ENCODE measurements at regions not wholly inside any gene's neighbourhood (a gene's known extent, or its start where the extent isn't known, plus 50 kb on each side); places are given as distances from the start of the nearest gene placed in this dataset.

- Histone ChIP-seq H3K36me3 (no peaks in the 10 kb centered on the region), H3K4me3 (no peak overlapping the region), H3K27me3 (no peaks in the 10 kb centered on the region), H3K27ac (no peak overlapping the region), H3K4me1 (no peaks in the 10 kb centered on the region), H3K9me3 (no peaks in the 10 kb centered on the region)
- intact Hi-C loops (cut with DNase I): no loop called here
- TF ChIP-seq CTCF (IDR thresholded peaks at IDR 0.05): no peak
- DNase-seq (ENCODE audit: low spot score in 2 of 2): no peak
Observed at GRCh38 chr7:113784316-113784715, 134.5 kb downstream of the PPP1R3A start.

DNA sequence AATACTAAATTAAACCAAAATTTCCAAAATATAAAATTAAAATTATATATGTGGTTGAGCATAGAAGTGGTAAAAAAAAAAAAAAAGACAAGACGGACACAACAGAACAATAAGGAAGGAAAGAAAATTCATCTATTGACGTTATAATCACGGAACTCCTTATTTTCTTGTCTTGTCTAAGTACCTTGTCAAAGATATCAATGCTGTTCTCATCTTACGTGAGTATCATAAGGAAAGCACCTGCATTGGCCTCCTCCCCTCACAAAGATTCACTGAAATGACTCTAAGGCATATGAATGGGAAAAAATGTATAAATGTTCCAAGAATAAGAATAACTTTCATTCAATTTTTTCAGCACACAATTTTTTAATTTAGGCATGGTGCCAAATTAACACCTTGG, 135.4 kb downstream of the PPP1R3A start:
- Histone ChIP-seq H3K9me3 (no peaks in the 10 kb centered on the region), H3K36me3 (no peaks in the 10 kb centered on the region), H3K27ac (no peak overlapping the region), H3K4me1 (no peaks in the 10 kb centered on the region), H3K4me3 (no peak overlapping the region), H3K27me3 (no peaks in the 10 kb centered on the region)
- intact Hi-C loops (cut with DNase I): no loop called here
- TF ChIP-seq CTCF (IDR thresholded peaks at IDR 0.05): no peak
- no peak for DNase-seq (ENCODE audit: low spot score in 2 of 2)

GRCh38 chr7:113775804-113776203, 143.0 kb downstream of the PPP1R3A start:
- H3K4me1 ChIP-seq: peaks cover 0 to 2% of the 10 kb centered on the region in 2 donors
- DNase-seq (ENCODE audit: low spot score in 2 of 2): no peak
- no peaks in the 10 kb centered on the region for H3K9me3 ChIP-seq
- TF ChIP-seq CTCF (IDR thresholded peaks at IDR 0.05): no peak
- H3K27me3 ChIP-seq: no peaks in the 10 kb centered on the region
- H3K27ac ChIP-seq: no peak overlapping the region
- H3K4me3 ChIP-seq: no peak overlapping the region
- intact Hi-C loops (cut with DNase I): no loop called here
- H3K36me3 ChIP-seq: no peaks in the 10 kb centered on the region

DNA sequence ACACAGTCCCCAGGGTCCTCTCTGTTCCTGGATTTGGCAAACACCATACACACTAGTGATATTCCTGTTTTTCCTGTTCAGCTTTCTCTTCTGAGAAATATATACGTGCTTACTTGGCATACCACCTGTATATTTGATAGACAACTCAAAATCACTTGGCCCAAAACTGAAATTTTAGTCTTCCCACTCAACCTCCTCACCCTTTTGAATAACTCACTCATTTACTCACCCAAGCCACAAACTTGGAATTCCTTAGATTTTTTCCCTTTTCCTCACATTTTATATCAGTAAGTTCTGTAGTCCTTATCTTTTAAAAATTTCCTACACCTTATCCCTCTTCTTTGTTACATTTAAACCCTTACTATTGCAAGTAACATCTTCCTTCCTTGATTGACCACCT, 143.4 kb downstream of the PPP1R3A start:
- Histone ChIP-seq H3K27ac (no peak overlapping the region), H3K27me3 (no peaks in the 10 kb centered on the region), H3K4me3 (no peak overlapping the region), H3K36me3 (no peaks in the 10 kb centered on the region), H3K9me3 (no peaks in the 10 kb centered on the region), H3K4me1 (peaks cover 0 to 2% of the 10 kb centered on the region in 2 donors)
- no peak for TF ChIP-seq CTCF (IDR thresholded peaks at IDR 0.05)
- intact Hi-C loops (cut with DNase I): no loop called here
- DNase-seq (ENCODE audit: low spot score in 2 of 2): no peak

DNA sequence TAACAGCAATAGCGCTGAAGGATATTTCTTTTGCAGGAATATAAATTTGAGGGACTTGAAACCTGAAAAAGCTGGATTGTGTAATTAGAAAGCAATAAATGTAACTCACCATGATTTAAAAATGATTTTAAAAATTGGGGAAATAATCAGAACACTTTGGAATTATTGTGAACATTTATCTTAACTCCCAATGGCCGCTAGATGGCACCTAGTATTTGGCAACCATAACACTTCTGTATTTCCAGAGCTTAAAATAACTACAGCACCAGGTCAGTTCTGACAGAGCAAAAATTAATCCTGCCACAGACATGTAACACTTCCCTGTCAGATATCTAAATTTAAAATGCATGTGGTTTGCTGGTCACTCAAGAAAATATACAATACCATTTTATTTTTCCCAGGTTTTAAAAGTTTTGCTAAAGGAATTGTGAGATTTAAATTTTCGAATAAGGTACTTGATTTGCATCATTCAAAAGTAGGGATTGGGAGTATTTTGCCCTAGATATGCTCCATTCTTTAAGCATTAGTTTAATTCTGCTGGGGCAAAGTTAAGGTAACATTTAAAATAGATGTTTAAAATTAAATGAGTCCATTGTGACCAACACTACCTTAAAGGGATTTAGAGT, 144.5 kb downstream of the PPP1R3A start:
- peaks cover 0 to 2% of the 10 kb centered on the region in 2 donors for H3K4me1 ChIP-seq
- H3K4me3 ChIP-seq: no peak overlapping the region
- H3K27me3 ChIP-seq: no peaks in the 10 kb centered on the region
- no peaks in the 10 kb centered on the region for H3K9me3 ChIP-seq
- H3K27ac ChIP-seq: no peak overlapping the region
- H3K36me3 ChIP-seq: no peaks in the 10 kb centered on the region
- peak in 2 of 3 experiments; percentile 35 to 63 for TF ChIP-seq CTCF (IDR thresholded peaks at IDR 0.05)
- DNase-seq (ENCODE audit: low spot score in 2 of 2): no peak
- intact Hi-C loops (cut with DNase I): no loop called here

Measured in ascending aorta (tissue), 2 donors.